HG02678 (cell line): ENCODE measurements at regions not wholly inside any gene's neighbourhood (a gene's known extent, or its start where the extent isn't known, plus 50 kb on each side); places are given as distances from the start of the nearest gene placed in this dataset.

Experiments used
- ATAC-seq: cut with Tn5 transposase; IDR thresholded peaks from one replicate; pipeline ENCODE4 v1.9.1; 2021; ENCODE audit warnings: mild to moderate bottlenecking, moderate library complexity; ENCODE audit not compliant: unreplicated experiment

GRCh38 chr18:64273724-64274123 is 124.8 kb upstream of the LINC00305 start:
- no peak for ATAC-seq

DNA sequence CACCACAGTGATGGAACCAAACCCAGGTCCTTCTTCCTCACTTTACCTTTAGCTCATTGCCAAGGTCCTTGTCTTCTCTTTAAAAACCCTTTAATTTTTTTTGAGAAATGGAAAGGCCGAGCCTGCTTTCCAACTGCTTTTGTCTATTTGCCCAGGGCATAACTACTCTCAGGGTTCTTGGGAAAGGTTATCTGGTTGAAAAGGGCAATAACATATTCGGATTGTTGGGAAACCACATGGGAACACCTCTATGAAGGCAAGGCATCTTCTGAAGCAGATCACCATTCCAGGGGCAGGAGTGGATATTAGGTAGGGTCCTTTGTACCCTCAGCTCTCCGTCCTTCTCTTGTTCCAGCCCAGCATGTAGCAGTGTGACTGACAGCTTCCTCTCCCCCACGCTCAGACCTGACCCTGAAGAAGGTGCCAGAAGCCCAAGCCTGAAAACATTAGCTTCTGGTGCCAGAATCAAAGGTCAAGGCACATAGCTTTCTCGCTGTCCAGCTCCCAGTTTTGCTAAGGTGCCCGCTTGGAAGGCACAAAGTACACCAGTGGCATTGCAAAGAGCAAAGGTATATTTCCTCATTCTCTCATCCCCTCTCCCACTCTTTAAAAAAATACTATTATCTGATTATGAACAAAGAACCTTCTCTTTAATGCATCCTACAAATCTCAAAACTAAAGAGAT is 123.2 kb upstream of the LINC00305 start:
- ATAC-seq: no peak

GRCh38 chr18:64271246-64271645 is 122.4 kb upstream of the LINC00305 start:
- ATAC-seq: no peak

GRCh38 chr18:64270608-64271007 is 121.7 kb upstream of the LINC00305 start:
- ATAC-seq: no peak

DNA sequence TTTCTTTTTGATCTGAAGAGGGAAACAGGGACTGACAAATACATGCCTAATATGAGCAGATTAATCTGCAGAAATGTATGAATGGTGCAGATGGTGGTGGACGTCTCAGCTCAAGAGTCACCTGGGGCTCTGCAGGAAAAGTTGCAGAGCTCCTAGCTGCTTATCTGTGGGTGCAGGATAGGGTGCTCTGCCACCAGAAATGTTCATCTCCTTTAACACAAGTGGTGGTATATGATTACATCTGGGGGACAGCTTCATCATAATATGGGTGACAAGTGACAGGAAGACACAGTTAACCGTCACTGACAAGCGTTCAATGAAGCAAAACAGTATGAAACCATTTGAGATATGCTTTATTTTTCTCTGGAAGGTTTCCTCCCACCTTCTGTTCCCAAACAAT is 121.2 kb upstream of the LINC00305 start:
- no peak for ATAC-seq

DNA sequence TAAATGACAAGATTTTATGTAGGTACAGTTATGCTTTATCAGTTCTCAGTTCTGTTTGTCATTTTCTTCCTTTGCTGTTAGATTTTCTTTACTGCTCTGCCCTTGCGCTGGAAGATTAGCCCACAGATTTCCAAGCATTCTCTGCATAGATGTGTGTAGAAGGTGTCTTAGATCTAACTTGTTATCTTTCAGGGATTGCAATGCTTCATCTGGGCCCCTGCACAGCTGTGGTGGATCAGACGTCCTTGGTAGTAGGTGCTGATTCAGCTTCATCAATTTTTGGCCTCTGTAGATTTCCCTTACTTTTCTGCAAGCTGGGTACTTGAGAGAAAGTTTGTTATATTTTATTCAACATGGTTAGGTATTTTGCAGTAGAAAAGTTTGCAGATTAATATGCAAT is 115.3 kb upstream of the LINC00305 start:
- no peak for ATAC-seq

DNA sequence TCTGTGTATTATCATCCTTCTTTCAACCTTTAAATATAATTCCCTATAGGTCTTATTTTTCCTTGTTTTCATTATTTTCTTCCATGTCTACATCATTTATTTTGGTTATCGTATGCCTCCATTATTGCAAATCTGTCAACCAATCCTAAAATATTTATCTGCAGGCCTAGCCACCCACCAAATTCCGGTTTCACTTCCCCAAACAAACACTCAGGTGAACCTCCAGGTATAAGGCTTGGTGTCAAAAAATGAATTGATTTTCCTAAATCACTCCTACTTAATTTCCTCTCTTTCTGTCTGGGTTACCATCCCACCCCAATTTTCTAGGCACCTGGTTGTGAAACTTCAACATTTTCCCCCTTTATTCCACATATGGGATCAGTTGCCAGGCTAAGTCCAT is 111.9 kb upstream of the LINC00305 start:
- ATAC-seq: no peak

DNA sequence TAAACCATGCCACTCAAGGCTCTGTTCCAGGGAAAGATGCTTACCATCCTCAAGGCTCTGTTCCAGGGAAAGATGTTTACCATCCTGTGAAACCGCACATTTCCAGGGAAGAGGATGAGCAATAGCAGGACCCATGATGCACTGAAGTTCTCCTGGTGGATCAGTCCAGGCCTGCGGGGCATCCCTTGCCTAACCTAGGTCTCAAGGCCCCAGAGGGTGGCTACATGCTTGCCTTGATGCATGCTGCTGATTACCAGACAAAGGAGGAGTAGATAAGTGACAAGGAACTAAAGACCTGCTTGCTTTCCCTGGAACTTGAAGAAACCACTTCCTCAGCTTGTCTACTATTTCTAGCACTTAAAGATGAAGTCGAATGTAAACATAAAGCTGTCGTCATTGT is 111.0 kb upstream of the LINC00305 start:
- no peak for ATAC-seq

DNA sequence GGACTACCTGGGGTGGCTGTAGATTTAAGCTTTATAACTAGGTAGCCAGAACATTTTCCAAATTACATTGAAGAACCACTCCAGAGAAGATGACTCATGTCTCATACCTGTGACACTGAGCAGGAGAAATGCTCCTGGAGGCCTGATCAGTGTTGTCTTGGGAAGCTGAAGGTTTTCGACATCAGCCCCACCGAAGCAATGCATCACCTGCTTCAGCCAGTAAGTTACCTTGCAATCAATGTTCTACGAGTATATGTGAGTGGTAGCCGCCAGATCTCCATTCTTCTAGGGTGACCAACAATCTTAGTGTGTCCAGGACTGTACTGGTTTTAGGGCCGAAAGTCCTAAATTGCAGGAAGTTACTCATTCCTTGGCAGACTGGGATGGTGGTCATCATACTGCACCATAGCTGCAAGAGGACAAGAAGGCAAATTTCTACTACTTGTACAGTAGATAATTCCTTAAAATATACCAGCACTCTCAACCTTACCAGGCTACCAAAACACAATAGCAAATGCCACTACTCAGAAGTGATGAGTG is 109.3 kb upstream of the LINC00305 start:
- ATAC-seq: no peak

DNA sequence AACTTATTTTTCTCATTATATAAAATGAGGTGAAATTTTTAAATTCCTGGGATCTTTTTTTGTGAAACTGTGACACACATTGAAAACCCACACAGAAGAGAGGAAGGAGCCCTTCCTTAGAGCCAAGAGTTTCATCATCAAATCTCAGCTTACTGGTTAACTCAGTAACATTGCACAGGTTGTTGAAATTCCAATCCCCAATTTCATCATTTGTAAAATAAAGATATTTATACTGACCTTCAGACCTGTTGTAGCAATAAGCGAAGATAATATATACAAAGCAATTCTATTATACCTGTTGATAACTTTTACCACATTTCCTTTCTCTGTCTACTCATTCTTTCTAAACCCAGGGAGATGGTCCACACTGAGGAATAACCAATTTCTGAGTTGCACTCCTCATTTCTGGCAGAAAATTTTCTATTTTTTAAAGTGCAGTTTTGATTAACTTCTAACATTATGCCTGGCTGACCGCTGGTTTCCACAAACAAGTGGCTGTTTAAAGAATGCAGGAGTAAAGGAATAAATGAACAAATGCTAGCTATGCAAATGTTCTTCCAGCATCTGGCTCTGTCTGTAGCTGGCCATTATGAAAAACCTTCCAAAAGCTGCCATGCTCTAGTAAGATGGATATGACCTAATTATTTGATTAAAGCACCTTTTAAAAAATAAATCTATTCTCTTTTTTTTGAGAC is 105.7 kb upstream of the LINC00305 start:
- no peak for ATAC-seq

- ATAC-seq: no peak
Observed at GRCh38 chr18:64253873-64254272, 105.0 kb upstream of the LINC00305 start.

DNA sequence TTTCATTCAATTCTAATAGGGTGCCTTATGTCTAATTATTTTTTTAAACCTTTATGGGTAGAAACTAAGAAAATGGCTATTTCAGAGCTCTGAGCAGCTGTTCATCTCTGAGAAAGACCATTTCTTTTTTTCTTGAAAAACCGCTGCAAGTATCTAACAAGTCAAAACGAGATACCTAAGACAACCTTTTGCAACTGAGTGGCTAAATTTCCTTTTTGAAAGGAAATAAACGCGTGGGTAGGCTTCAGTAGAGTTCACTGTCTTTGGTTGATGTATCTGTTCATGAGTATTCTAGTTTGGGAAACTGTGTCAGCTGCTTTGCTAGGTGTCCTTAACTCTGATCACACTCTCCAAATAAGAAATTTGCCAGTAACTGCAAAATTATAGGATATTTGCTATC is 104.3 kb upstream of the LINC00305 start:
- no peak for ATAC-seq

DNA sequence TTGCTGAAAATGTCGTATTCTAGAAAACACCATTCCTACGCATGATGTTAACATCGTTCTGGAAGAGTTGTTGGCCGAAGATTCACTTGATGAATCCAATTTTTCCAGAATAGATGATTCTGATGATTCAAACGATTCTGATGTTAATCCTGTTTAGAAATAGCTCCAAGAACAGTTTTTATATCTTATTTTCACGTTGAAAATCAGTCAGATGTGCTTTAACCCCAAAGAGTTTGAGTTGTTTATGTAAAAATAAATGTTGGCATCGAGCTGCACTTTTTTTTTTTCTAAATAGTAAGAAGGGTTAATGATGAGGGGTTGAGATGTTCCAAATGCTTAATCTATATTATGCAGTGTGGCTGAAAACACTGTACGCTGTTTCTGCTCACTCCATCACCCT is 99.9 kb upstream of the LINC00305 start:
- no peak for ATAC-seq

GRCh38 chr18:64245126-64245861 is 96.4 kb upstream of the LINC00305 start:
- no peak for ATAC-seq

- no peak for ATAC-seq
Observed at GRCh38 chr18:64244571-64244970, 95.7 kb upstream of the LINC00305 start.

GRCh38 chr18:64240316-64240715 is 91.4 kb upstream of the LINC00305 start:
- ATAC-seq: no peak

DNA sequence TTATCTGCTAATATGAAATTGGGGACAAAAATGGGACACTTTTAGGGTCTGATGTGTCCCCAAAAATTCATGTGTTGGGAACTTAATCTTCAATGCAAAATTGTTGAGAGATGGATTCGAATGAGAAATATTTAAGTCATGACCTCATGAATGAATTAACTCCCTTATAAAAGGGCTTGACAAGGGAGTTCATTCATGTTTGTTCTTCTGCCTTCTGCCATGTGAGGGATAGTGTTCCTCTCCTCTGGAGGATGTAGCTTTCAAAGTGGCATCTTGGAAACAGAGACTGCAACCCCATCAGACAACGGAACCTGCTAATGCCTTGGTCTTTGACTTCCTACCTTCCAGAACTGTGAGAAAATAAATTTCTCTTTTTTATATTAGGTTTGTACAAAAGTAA is 89.2 kb upstream of the LINC00305 start:
- ATAC-seq: no peak

GRCh38 chr18:64234321-64234720 is 85.4 kb upstream of the LINC00305 start:
- ATAC-seq: no peak

DNA sequence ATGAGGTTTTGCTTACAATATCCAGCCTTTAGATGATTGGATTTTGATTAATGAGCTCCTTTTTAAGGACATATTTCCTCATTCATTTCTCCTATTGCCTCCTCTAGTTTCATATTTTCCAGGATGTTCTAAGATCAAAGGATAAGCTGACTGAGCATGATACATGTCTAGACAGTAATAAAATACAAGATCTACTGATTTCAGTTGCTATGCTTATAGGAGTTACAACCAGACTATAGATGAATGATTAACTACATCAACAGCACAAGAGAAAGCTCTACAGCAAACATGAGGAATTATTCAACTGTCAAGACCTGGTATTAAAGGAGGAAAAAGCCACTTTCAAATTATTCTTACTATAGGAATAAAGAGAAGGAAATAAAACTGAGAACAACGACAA is 85.0 kb upstream of the LINC00305 start:
- ATAC-seq: no peak

GRCh38 chr18:64220941-64221340 is 72.1 kb upstream of the LINC00305 start:
- no peak for ATAC-seq

GRCh38 chr18:64219517-64219916 is 70.6 kb upstream of the LINC00305 start:
- no peak for ATAC-seq
